ENCODE measurements at regions not wholly inside any gene's neighbourhood (a gene's known extent, or its start where the extent isn't known, plus 50 kb on each side); places are given as distances from the start of the nearest gene placed in this dataset.

- Histone ChIP-seq H3K27me3 (ENCODE audit: insufficient read depth, poor library complexity, severe bottlenecking) (peaks cover 4% of the 10 kb centered on the region), H3K27ac (replicated peaks) (no peak overlapping the region), H3K4me3 (replicated peaks; ENCODE audit: insufficient read depth, low read length) (no peak overlapping the region)
- no peak for TF ChIP-seq SPI1 (IDR thresholded peaks at IDR 0.05; ENCODE audit: borderline replicate concordance, low read depth)
- no peak for TF ChIP-seq POLR2AphosphoS5 (IDR thresholded peaks at IDR 0.05; ENCODE audit: low read depth)
- TF ChIP-seq CTCF (IDR thresholded peaks at IDR 0.05; ENCODE audit: insufficient read depth, low read length): no peak
- TF ChIP-seq GABPA (IDR thresholded peaks at IDR 0.05; ENCODE audit: low read depth): no peak
- no peak for TF ChIP-seq REST (IDR thresholded peaks at IDR 0.05; ENCODE audit: insufficient replicate concordance, low read depth)
- no peak for DNase-seq (ENCODE audit: low read depth in 1 of 2, low spot score in 1 of 2)
These were observed 152.1 kb upstream of the USP24 start for GRCh38 chr1:55367273-55367672.

- Histone ChIP-seq H3K27ac (replicated peaks) (no peak overlapping the region), H3K27me3 (ENCODE audit: insufficient read depth, poor library complexity, severe bottlenecking) (peaks cover 4% of the 10 kb centered on the region), H3K4me3 (replicated peaks; ENCODE audit: insufficient read depth, low read length) (no peak overlapping the region)
- no peak for TF ChIP-seq POLR2AphosphoS5 (IDR thresholded peaks at IDR 0.05; ENCODE audit: low read depth)
- no peak for TF ChIP-seq CTCF (IDR thresholded peaks at IDR 0.05; ENCODE audit: insufficient read depth, low read length)
- TF ChIP-seq REST (IDR thresholded peaks at IDR 0.05; ENCODE audit: insufficient replicate concordance, low read depth): no peak
- TF ChIP-seq SPI1 (IDR thresholded peaks at IDR 0.05; ENCODE audit: borderline replicate concordance, low read depth): no peak
- no peak for TF ChIP-seq GABPA (IDR thresholded peaks at IDR 0.05; ENCODE audit: low read depth)
- DNase-seq (ENCODE audit: low read depth in 1 of 2, low spot score in 1 of 2): no peak
These were observed 149.1 kb upstream of the USP24 start for GRCh38 chr1:55364216-55364615.

GRCh38 chr1:55363268-55363667 lies 148.1 kb upstream of the USP24 start:
- DNase-seq (ENCODE audit: low read depth in 1 of 2, low spot score in 1 of 2): no peak
- H3K27me3 ChIP-seq (ENCODE audit: insufficient read depth, poor library complexity, severe bottlenecking): peaks cover 4% of the 10 kb centered on the region
- no peak overlapping the region for H3K27ac ChIP-seq (replicated peaks)
- H3K4me3 ChIP-seq (replicated peaks; ENCODE audit: insufficient read depth, low read length): no peak overlapping the region
- TF ChIP-seq POLR2AphosphoS5 (IDR thresholded peaks at IDR 0.05; ENCODE audit: low read depth): no peak

GRCh38 chr1:55362558-55362957 lies 147.4 kb upstream of the USP24 start:
- Histone ChIP-seq H3K27me3 (ENCODE audit: insufficient read depth, poor library complexity, severe bottlenecking) (peaks cover 4% of the 10 kb centered on the region), H3K4me3 (replicated peaks; ENCODE audit: insufficient read depth, low read length) (no peak overlapping the region), H3K27ac (replicated peaks) (no peak overlapping the region)
- TF ChIP-seq POLR2AphosphoS5 (IDR thresholded peaks at IDR 0.05; ENCODE audit: low read depth) (no peak), CTCF (IDR thresholded peaks at IDR 0.05; ENCODE audit: insufficient read depth, low read length) (no peak), REST (IDR thresholded peaks at IDR 0.05; ENCODE audit: insufficient replicate concordance, low read depth) (no peak), SPI1 (IDR thresholded peaks at IDR 0.05; ENCODE audit: borderline replicate concordance, low read depth) (no peak), GABPA (IDR thresholded peaks at IDR 0.05; ENCODE audit: low read depth) (no peak)
- no peak for DNase-seq (ENCODE audit: low read depth in 1 of 2, low spot score in 1 of 2)
